Left colon (tissue), 2 donors: ENCODE measurements at regions not wholly inside any gene's neighbourhood (a gene's known extent, or its start where the extent isn't known, plus 50 kb on each side); places are given as distances from the start of the nearest gene placed in this dataset.
"Not testable (repeated sequence)": the region's sequence is repeated elsewhere in the genome, so short reads cannot be mapped to it uniquely, and the experiment has no call there.

Source experiments
- ATAC-seq: fragments of 200-7000 bp; cut with Tn5 transposase; one replicate; pipeline ENCODE4 v1.9.1; 2020; ENCODE audit warnings: mild to moderate bottlenecking, moderate library complexity
- DNase-seq, 2 donors: peaks; one replicate each; pipeline ENCODE4 v3.0.0-alpha.2; 2020
- intact Hi-C, 2 donors: fragments of 100-400 bp; cut with DNase I in 1 of 2; cut with micrococcal nuclease in 1 of 2; formaldehyde crosslinking; loops; one replicate each; pipeline versions ENCODE4 v1.11.2 to v1.14.0; 2022; cut with DNase I, micrococcal nuclease
- donor health status: DM: no; HTN: no; CAD: no.
- donor health status: DM: yes; HTN: yes; CAD: no.

- intact Hi-C loops: no loop called here
- DNase-seq (no peak), ATAC-seq (no peak)
These were observed 724.6 kb upstream of the NRP1 start for GRCh38 chr10:34058845-34059614.

DNA sequence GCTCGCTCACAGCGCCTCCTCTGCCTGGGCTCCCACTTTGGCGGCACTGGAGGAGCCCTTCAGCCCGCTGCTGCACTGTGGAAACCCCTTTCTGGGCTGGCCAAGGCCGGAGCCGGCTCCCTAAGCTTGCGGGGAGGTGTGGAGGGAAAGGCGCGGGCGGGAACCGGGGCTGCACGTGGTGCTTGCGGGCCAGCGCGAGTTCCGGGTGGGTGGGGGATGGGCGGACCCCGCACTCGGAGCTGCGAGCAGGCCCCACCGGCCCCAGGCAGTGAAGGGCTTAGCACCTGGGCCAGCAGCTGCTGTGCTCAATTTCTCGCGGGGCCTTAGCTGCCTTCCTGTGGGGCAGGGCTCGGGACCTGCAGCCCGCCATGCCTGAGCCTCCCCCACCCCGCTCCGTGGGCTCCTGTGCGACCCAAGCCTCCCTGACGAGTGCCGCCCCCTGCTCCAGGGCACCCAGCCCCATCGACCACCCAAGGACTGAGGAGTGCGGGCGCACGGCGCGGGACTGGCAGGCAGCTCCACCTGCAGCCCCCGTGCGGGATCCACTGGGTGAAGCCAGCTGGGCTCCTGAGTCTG lies 721.0 kb upstream of the NRP1 start:
- ATAC-seq, DNase-seq, intact Hi-C loops: not testable (repeated sequence)

DNA sequence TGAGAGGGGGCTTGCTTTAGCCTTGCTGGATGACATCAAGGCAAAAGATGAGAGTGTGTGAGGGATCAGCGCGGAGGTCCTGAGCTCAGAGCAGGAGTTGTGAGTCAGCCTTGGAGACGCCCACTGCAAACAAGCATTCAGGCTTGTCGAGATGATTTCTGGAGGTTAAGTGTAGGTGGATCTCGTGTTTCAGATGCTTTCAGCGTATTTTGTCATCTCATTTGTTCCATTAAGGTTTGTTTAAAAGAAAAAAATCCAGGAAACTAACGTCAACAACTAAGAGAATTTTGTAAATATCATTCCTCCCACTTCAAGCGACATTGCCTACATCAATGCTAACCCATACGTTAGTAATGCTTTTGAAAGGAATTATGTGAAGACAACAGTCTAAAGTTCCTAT lies 715.4 kb upstream of the NRP1 start:
- DNase-seq (no peak), ATAC-seq (no peak)
- intact Hi-C loops: no loop called here

GRCh38 chr10:34049469-34049868 lies 715.0 kb upstream of the NRP1 start:
- intact Hi-C loops: no loop called here
- ATAC-seq (no peak), DNase-seq (no peak)

- no peak for ATAC-seq
- no peak for DNase-seq
- intact Hi-C loops: no loop called here
These were observed 712.9 kb upstream of the NRP1 start for GRCh38 chr10:34047389-34047788.

DNA sequence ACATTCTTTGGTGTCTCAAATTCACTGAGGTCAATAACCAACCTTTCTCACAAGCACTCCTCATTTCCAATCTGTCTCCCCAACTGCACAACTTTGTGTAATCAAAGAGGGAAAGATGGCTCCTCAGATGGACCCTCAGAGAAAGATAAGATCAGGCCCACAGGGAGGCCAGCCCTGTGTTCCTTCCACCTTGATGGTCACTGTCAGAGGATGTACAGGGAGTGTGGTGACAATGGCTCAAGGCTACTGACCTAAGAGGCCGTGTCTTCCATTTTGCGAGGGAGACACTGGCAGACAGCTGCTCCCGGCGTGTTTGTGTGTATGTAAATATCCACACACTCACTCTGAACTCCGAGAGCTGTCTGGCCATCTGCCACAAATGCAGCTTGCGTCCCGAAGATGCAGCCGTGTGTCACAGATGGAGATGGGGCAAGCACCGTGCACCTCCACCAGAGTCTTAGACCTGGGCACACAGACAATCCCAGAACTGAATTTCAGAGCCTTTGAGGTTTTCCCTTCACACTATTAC lies 712.1 kb upstream of the NRP1 start:
- DNase-seq (no peak), ATAC-seq (no peak)
- intact Hi-C loops: no loop called here

DNA sequence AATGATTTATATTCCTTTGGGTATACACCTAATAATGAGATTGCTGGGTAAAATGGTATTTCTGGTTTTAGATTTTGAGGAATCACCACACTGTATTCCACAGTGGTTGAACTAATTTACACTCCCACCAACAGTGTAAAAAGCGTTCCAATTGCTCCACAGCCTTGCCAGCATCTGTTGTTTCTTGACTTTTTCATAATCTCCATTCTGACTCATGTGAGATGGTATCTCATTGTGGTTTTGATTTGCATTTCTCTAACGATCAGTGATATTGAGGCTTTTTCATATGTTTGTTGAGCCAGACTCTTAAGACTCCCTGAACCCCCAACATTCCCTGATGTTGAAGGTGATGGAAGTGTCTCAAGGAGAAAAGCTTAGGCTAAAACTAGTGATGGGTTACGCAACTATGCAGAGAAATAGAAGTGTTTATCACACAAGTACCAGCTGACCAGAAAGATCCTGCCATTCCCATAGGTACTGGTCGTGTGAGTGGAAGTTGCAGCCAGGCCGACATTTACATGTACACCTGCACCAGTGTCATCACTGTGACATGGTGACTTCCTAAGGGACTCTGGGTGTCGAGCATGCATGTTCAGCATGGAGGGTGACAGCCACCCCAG lies 711.2 kb upstream of the NRP1 start:
- intact Hi-C loops: no loop called here
- ATAC-seq: no peak
- DNase-seq: no peak

DNA sequence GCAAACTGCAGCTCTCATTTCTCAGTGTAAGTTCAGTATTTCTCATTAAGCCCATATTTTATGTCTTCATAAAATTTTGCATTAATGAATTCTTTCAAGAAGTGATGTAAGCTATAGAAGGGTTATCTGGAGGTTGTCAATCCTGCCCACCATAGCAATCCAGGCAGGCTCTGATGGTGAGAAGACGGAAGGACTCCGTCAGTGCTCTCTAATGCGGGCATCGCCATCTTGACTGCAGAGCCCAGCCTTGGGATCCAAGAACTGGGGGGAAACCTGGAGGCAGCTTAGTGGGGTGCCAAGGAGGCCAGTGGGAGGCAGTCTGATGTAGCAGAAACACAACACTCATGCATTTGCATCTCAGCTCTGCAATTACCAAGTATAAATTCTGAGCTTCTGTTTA lies 707.4 kb upstream of the NRP1 start:
- no peak for DNase-seq
- no peak for ATAC-seq
- intact Hi-C loops: no loop called here

DNA sequence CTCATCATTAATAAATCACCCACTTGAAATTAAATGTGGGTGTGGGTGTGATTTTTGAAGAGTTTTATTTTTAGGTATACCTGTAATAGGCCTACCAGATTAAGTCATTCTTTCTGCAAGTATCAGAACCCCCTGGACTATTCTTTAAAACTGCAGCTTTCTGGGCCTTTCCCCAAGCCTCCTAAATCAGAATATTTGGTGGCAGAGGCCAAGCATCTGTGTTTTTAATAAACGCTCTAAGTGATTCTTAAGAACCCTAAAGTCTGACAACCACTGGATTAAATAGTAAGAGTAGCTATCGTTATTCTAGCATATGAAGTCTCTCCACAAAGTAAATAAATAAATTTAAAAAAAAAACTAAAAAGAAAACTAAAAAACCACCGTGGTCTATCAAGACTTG lies 703.0 kb upstream of the NRP1 start:
- DNase-seq (no peak), ATAC-seq (no peak)
- intact Hi-C loops: no loop called here

DNA sequence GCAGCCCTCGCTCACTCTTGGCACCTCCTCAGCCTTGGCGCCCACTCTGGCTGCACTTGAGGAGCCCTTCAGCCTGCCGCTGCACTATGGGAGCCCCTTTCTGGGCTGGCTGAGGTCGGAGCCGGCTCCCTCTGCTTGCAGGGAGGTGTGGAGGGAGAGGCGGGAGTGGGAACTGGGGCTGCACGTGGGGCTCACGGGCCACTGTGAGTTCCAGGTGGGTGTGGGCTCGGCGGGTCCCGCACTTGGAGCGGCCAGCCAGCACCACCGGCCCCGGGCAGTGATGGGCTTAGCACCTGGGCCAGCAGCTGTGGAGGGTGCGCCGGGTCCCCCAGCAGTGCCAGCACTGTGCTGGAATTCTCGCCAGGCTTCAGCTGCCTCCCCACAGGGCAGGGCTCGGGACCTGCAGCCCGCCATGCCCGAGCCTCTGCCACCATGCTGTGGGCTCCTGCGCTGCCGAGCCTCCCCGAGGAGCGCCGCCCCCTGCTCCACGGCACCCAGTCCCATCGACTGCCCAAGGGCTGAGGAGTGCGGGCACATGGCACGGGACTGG lies 700.8 kb upstream of the NRP1 start:
- ATAC-seq, DNase-seq, intact Hi-C loops: not testable (repeated sequence)

- intact Hi-C loops: no loop called here
- DNase-seq (no peak), ATAC-seq (no peak)
These were observed 698.6 kb upstream of the NRP1 start for GRCh38 chr10:34033078-34033477.

DNA sequence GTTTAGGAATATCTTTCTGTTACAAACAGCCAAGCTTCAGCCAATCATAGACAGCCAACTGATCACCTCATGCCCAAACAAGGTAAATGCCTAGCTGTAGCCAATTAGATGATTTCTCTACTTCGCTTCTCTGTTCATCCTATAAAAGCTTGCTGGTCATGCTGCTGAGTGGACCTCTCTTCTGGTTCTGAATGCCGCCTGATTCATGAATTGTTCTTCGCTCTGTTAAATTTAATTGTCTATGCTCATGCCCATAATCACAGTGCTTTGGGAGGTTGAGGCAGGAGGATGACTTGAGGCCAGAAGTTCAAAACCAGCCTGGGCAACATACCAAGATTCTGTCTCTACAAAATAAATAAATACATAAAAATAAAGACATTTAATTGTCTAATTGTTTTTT lies 698.1 kb upstream of the NRP1 start:
- intact Hi-C loops: no loop called here

DNA sequence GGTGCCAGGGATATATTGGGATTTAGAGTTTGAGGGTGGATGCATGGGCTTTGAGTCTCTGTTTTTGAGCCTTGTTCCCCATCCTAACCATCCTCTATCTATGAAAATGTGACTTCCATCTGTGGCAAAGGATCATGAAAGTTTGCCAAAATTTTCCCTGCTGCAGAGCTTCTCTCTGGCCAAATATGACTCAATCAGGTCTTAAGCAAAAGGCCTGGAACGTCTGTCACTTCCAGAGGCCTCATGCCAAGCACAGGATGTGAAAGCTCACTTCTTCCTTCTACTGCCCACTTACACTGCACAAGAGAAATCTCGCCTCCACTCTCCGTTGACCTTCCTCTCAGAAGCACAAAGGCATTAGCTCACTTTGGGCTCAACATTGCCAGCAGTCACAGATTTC lies 696.9 kb upstream of the NRP1 start:
- peak; percentile 15 to 41 for DNase-seq
- ATAC-seq: no peak
- intact Hi-C loops: no loop called here

More for the DNA sequence above, 698.1 kb upstream of the NRP1 start:
- ATAC-seq: no peak
- no peak for DNase-seq

DNA sequence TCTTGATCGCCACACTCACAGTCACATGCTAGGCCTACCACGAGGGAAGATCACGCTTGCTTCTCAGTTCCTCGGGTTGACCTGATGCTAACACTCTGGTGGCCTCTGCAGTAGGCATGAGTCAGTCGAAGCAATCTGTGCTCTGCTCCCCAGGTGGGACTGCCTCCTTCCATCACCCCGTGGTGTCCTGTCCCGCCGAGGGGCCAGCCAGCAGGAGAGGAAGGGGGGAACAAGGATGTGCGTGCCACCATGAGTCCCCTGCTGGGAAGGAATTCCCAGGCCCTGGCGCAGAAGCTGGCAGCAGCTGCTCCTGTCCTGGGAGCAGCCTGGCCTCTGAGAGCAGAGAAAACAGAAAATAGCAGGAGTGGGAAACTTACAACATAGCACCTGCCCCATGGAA lies 695.0 kb upstream of the NRP1 start:
- intact Hi-C loops: no loop called here
- no peak for ATAC-seq
- no peak for DNase-seq

DNA sequence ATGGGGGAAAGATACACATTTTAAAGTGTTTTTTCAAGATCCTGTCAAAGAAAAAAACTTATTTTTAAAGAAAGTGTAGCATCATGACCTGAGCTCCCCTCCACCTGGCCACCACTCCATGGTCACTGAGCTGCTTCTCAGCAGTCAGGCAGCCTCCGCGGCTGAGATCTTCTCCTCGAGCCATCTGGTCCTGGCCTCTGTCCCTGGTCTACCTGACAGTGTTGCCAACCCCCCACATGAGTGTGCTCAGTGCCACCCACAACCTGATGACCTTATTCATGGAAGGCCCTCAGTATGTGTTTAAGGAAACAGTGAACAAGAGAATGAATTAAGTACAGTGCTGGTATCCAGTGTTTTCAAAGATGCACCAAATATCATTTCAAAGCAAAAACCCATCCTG lies 694.5 kb upstream of the NRP1 start:
- intact Hi-C loops: no loop called here
- DNase-seq: no peak
- no peak for ATAC-seq

GRCh38 chr10:34024693-34025425 lies 690.4 kb upstream of the NRP1 start:
- ATAC-seq (no peak), DNase-seq (peak in 1 of 2 donors; percentile 32)
- intact Hi-C loops: no loop called here

DNA sequence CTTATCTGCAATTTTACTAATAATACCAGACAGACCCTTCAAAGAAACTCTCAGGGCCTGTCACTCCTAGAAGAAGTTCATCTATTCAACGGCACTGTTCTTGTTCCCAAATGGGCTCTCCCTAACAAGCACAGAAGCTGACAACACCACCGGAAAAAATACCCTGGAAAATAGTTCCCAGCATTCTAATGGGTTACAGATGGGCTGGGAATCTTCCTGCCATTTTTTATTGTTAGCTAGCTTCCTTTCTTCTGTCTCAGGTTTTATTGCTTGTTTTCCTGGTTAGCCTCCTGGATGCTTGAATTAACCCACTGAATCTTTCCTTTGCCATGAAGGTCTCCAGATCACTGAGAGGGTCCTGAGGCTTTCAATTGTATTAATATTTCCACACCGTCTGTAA lies 689.8 kb upstream of the NRP1 start:
- intact Hi-C loops: no loop called here
- ATAC-seq: no peak
- DNase-seq: no peak

DNA sequence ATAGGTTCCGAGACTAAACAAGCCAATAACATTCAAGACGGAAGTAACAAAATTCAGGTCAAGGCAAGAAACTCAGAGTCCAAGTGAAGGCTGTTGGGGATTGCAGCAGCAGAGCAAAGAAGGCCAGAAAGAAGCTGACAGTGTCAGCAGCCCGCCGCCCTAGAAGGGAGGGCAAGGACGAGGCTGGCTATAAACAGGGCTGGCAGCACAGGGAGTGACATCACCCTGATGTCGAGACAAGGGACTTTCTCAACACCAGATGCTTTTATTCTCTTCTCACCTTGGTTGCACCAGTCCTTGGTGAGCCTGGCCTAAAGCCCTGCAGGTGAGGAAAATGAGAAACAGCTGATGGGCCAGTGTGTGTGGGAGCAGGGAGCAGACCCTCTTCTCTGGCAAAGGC lies 687.7 kb upstream of the NRP1 start:
- intact Hi-C loops: no loop called here
- ATAC-seq (no peak), DNase-seq (no peak)

GRCh38 chr10:34018784-34019183 lies 684.3 kb upstream of the NRP1 start:
- intact Hi-C loops: no loop called here
- DNase-seq: no peak
- no peak for ATAC-seq
